ENCODE measurements at regions not wholly inside any gene's neighbourhood (a gene's known extent, or its start where the extent isn't known, plus 50 kb on each side); places are given as distances from the start of the nearest gene placed in this dataset.

DNA sequence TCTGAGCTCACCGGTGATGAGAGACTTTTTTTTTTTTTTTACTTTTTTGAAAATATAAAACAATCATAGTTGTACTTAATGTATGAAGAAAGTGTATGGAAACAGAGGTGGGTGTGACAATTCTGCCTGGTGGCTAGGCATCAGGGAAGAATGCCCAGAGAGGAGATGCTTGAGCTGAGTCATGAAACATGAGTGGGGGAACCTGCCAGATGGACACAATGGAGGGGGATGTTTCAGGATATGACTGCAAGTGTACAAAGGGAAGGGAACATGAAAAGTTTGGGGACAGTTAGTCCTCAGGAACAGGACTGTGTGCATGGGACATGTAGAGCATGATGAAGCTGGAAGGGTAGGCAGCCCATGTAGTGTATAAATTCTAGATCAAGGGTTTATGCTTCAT is 274.2 kb upstream of the E2F7 start:
- TF ChIP-seq, protein P1, sequence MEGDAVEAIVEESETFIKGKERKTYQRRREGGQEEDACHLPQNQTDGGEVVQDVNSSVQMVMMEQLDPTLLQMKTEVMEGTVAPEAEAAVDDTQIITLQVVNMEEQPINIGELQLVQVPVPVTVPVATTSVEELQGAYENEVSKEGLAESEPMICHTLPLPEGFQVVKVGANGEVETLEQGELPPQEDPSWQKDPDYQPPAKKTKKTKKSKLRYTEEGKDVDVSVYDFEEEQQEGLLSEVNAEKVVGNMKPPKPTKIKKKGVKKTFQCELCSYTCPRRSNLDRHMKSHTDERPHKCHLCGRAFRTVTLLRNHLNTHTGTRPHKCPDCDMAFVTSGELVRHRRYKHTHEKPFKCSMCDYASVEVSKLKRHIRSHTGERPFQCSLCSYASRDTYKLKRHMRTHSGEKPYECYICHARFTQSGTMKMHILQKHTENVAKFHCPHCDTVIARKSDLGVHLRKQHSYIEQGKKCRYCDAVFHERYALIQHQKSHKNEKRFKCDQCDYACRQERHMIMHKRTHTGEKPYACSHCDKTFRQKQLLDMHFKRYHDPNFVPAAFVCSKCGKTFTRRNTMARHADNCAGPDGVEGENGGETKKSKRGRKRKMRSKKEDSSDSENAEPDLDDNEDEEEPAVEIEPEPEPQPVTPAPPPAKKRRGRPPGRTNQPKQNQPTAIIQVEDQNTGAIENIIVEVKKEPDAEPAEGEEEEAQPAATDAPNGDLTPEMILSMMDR (IDR thresholded peaks at IDR 0.05; ENCODE audit: low read depth, low read length), result no peak
- H3K4me3 ChIP-seq (ENCODE audit: low read depth, low read length), result no peak overlapping the region

DNA sequence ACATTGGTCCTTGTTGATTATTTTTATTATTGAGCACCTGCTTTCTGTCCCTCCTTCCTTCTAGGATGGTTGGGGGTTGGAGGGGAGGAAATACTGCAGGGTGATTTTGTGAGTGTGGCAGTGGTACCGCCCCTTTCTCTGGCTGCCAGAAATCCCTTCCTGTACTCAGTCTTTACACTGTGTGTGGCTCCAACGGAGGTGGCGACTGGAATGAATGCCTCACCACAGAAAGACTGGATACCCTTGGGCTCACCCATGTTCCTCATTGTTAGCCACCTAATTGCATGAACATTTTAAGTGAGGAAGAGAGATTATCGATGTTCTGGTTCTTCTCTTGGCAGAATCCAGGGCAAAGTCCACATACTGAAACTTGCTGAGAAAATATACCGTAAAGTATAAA is 272.0 kb upstream of the E2F7 start:
- no peak overlapping the region for H3K4me3 ChIP-seq (ENCODE audit: low read depth, low read length)
- TF ChIP-seq, protein P1 (IDR thresholded peaks at IDR 0.05; ENCODE audit: low read depth, low read length), result no peak

GRCh38 chr12:77334806-77335205 is 269.4 kb upstream of the E2F7 start:
- no peak overlapping the region for H3K4me3 ChIP-seq (ENCODE audit: low read depth, low read length)
- TF ChIP-seq, protein P1 (IDR thresholded peaks at IDR 0.05; ENCODE audit: low read depth, low read length), result no peak

- TF ChIP-seq, protein P1 (IDR thresholded peaks at IDR 0.05; ENCODE audit: low read depth, low read length), result no peak
These were observed 263.0 kb upstream of the E2F7 start for GRCh38 chr12:77328326-77328725.

GRCh38 chr12:77325511-77326236 is 260.3 kb upstream of the E2F7 start:
- TF ChIP-seq, protein P1 (IDR thresholded peaks at IDR 0.05; ENCODE audit: low read depth, low read length), result no peak
- peak overlapping the region; percentile 74 for H3K4me3 ChIP-seq (ENCODE audit: low read depth, low read length)

More at GRCh38 chr12:77328326-77328725, 263.0 kb upstream of the E2F7 start:
- H3K4me3 ChIP-seq (ENCODE audit: low read depth, low read length), result no peak overlapping the region

- TF ChIP-seq, protein P1 (IDR thresholded peaks at IDR 0.05; ENCODE audit: low read depth, low read length), result peak; percentile 37; the same call in 1 of the 2 replicates
- peak overlapping the region; percentile 74 for H3K4me3 ChIP-seq (ENCODE audit: low read depth, low read length)
These were observed 259.5 kb upstream of the E2F7 start for GRCh38 chr12:77324763-77325468.

- peak overlapping the region; percentile 74 for H3K4me3 ChIP-seq (ENCODE audit: low read depth, low read length)
- TF ChIP-seq, protein P1 (IDR thresholded peaks at IDR 0.05; ENCODE audit: low read depth, low read length), result no peak
These were observed 259.0 kb upstream of the E2F7 start for GRCh38 chr12:77324416-77324762.
